ENCODE measurements at regions not wholly inside any gene's neighbourhood (a gene's known extent, or its start where the extent isn't known, plus 50 kb on each side); places are given as distances from the start of the nearest gene placed in this dataset.

GRCh38 chr14:25226214-25226613, 176.3 kb upstream of the STXBP6 start:
- WGBS: 68% methylated on average over 3 of the region's 3 CpGs
- Histone ChIP-seq H3K4me1 (ENCODE audit: insufficient read depth) (no peaks in the 10 kb centered on the region), H3K4me3 (ENCODE audit: low read depth, low read length) (no peak overlapping the region), H3K27ac (ENCODE audit: low read depth) (no peak overlapping the region), H3K36me3 (ENCODE audit: insufficient read depth) (no peaks in the 10 kb centered on the region)
- DNase-seq (ENCODE audit: extremely low spot score): no peak

GRCh38 chr14:25222256-25222655, 172.3 kb upstream of the STXBP6 start:
- H3K4me3 ChIP-seq (ENCODE audit: low read depth, low read length): no peak overlapping the region
- no peaks in the 10 kb centered on the region for H3K4me1 ChIP-seq (ENCODE audit: insufficient read depth)
- no peak for DNase-seq (ENCODE audit: extremely low spot score)
- H3K27ac ChIP-seq (ENCODE audit: low read depth): no peak overlapping the region
- H3K36me3 ChIP-seq (ENCODE audit: insufficient read depth): no peaks in the 10 kb centered on the region

GRCh38 chr14:25220514-25220913, 170.6 kb upstream of the STXBP6 start:
- Histone ChIP-seq H3K4me3 (ENCODE audit: low read depth, low read length) (no peak overlapping the region), H3K4me1 (ENCODE audit: insufficient read depth) (no peaks in the 10 kb centered on the region), H3K36me3 (ENCODE audit: insufficient read depth) (no peaks in the 10 kb centered on the region), H3K27ac (ENCODE audit: low read depth) (no peak overlapping the region)
- DNase-seq (ENCODE audit: extremely low spot score): no peak

GRCh38 chr14:25215607-25216006, 165.7 kb upstream of the STXBP6 start:
- H3K36me3 ChIP-seq (ENCODE audit: insufficient read depth): no peaks in the 10 kb centered on the region
- DNase-seq (ENCODE audit: extremely low spot score): no peak
- H3K4me3 ChIP-seq (ENCODE audit: low read depth, low read length): no peak overlapping the region

GRCh38 chr14:25197885-25198284, 147.9 kb upstream of the STXBP6 start:
- no peak for DNase-seq (ENCODE audit: extremely low spot score)
- Histone ChIP-seq H3K4me3 (ENCODE audit: low read depth, low read length) (no peak overlapping the region), H3K4me1 (ENCODE audit: insufficient read depth) (no peaks in the 10 kb centered on the region), H3K27ac (ENCODE audit: low read depth) (no peak overlapping the region), H3K36me3 (ENCODE audit: insufficient read depth) (no peaks in the 10 kb centered on the region)

More at GRCh38 chr14:25215607-25216006, 165.7 kb upstream of the STXBP6 start:
- H3K4me1 ChIP-seq (ENCODE audit: insufficient read depth): no peaks in the 10 kb centered on the region
- H3K27ac ChIP-seq (ENCODE audit: low read depth): no peak overlapping the region

GRCh38 chr14:25180221-25180620, 130.3 kb upstream of the STXBP6 start:
- Histone ChIP-seq H3K4me3 (ENCODE audit: low read depth, low read length) (no peak overlapping the region), H3K27ac (ENCODE audit: low read depth) (no peak overlapping the region), H3K4me1 (ENCODE audit: insufficient read depth) (no peaks in the 10 kb centered on the region), H3K36me3 (ENCODE audit: insufficient read depth) (no peaks in the 10 kb centered on the region)
- WGBS: 90% methylated on average over 1 of the region's 1 CpG
- no peak for DNase-seq (ENCODE audit: extremely low spot score)

- DNase-seq (ENCODE audit: extremely low spot score): no peak
- H3K27ac ChIP-seq (ENCODE audit: low read depth): no peak overlapping the region
- H3K4me3 ChIP-seq (ENCODE audit: low read depth, low read length): no peak overlapping the region
- no peaks in the 10 kb centered on the region for H3K4me1 ChIP-seq (ENCODE audit: insufficient read depth)
- H3K36me3 ChIP-seq (ENCODE audit: insufficient read depth): no peaks in the 10 kb centered on the region
- 71% methylated on average over 3 of the region's 3 CpGs for WGBS
Measured at GRCh38 chr14:25178255-25178654, 128.3 kb upstream of the STXBP6 start.

- Histone ChIP-seq H3K4me3 (ENCODE audit: low read depth, low read length) (no peak overlapping the region), H3K27ac (ENCODE audit: low read depth) (no peak overlapping the region), H3K4me1 (ENCODE audit: insufficient read depth) (no peaks in the 10 kb centered on the region), H3K36me3 (ENCODE audit: insufficient read depth) (no peaks in the 10 kb centered on the region)
- 22% methylated on average over 7 of the region's 7 CpGs for WGBS
- no peak for DNase-seq (ENCODE audit: extremely low spot score)
Measured at GRCh38 chr14:25150934-25151790, 101.2 kb upstream of the STXBP6 start.

GRCh38 chr14:25150401-25150800, 100.5 kb upstream of the STXBP6 start:
- no peaks in the 10 kb centered on the region for H3K36me3 ChIP-seq (ENCODE audit: insufficient read depth)
- no peak overlapping the region for H3K27ac ChIP-seq (ENCODE audit: low read depth)
- no peak for DNase-seq (ENCODE audit: extremely low spot score)

GRCh38 chr14:25140411-25140810, 90.5 kb upstream of the STXBP6 start:
- H3K4me3 ChIP-seq (ENCODE audit: low read depth, low read length): no peak overlapping the region
- WGBS: 30% methylated on average over 2 of the region's 2 CpGs

More at GRCh38 chr14:25150401-25150800, 100.5 kb upstream of the STXBP6 start:
- Histone ChIP-seq H3K4me3 (ENCODE audit: low read depth, low read length) (no peak overlapping the region), H3K4me1 (ENCODE audit: insufficient read depth) (no peaks in the 10 kb centered on the region)

GRCh38 chr14:25136811-25137210, 86.9 kb upstream of the STXBP6 start:
- no peaks in the 10 kb centered on the region for H3K4me1 ChIP-seq (ENCODE audit: insufficient read depth)
- no peak for DNase-seq (ENCODE audit: extremely low spot score)

More at GRCh38 chr14:25140411-25140810, 90.5 kb upstream of the STXBP6 start:
- Histone ChIP-seq H3K4me1 (ENCODE audit: insufficient read depth) (no peaks in the 10 kb centered on the region), H3K27ac (ENCODE audit: low read depth) (no peak overlapping the region), H3K36me3 (ENCODE audit: insufficient read depth) (no peaks in the 10 kb centered on the region)
- no peak for DNase-seq (ENCODE audit: extremely low spot score)

GRCh38 chr14:25134184-25134583, 84.2 kb upstream of the STXBP6 start:
- Histone ChIP-seq H3K36me3 (ENCODE audit: insufficient read depth) (no peaks in the 10 kb centered on the region), H3K27ac (ENCODE audit: low read depth) (no peak overlapping the region), H3K4me3 (ENCODE audit: low read depth, low read length) (no peak overlapping the region), H3K4me1 (ENCODE audit: insufficient read depth) (no peaks in the 10 kb centered on the region)
- no peak for DNase-seq (ENCODE audit: extremely low spot score)
- 96% methylated on average over 5 of the region's 5 CpGs for WGBS

More at GRCh38 chr14:25136811-25137210, 86.9 kb upstream of the STXBP6 start:
- WGBS: 61% methylated on average over 5 of the region's 5 CpGs
- H3K4me3 ChIP-seq (ENCODE audit: low read depth, low read length): no peak overlapping the region
- H3K36me3 ChIP-seq (ENCODE audit: insufficient read depth): no peaks in the 10 kb centered on the region
- no peak overlapping the region for H3K27ac ChIP-seq (ENCODE audit: low read depth)

GRCh38 chr14:25132732-25133422, 82.9 kb upstream of the STXBP6 start:
- H3K4me3 ChIP-seq (ENCODE audit: low read depth, low read length): no peak overlapping the region
- 18% methylated on average over 20 of the region's 20 CpGs for WGBS
- no peaks in the 10 kb centered on the region for H3K4me1 ChIP-seq (ENCODE audit: insufficient read depth)
- no peaks in the 10 kb centered on the region for H3K36me3 ChIP-seq (ENCODE audit: insufficient read depth)
- no peak overlapping the region for H3K27ac ChIP-seq (ENCODE audit: low read depth)
- no peak for DNase-seq (ENCODE audit: extremely low spot score)

- 77% methylated on average over 2 of the region's 2 CpGs for WGBS
- H3K36me3 ChIP-seq (ENCODE audit: insufficient read depth): no peaks in the 10 kb centered on the region
- no peak overlapping the region for H3K27ac ChIP-seq (ENCODE audit: low read depth)
- no peaks in the 10 kb centered on the region for H3K4me1 ChIP-seq (ENCODE audit: insufficient read depth)
- DNase-seq (ENCODE audit: extremely low spot score): no peak
- no peak overlapping the region for H3K4me3 ChIP-seq (ENCODE audit: low read depth, low read length)
Measured at GRCh38 chr14:25132094-25132493, 82.1 kb upstream of the STXBP6 start.
